Neural cell (in vitro differentiated cells): ENCODE measurements at regions not wholly inside any gene's neighbourhood (a gene's known extent, or its start where the extent isn't known, plus 50 kb on each side); places are given as distances from the start of the nearest gene placed in this dataset.

Experiments used
- H2AFZ ChIP-seq: fragments of 200-600, 300-800 bp; sonication (generic), shearing (Covaris generic); 2 replicates; pipeline ENCODE4 v1.6.0; 2014; ENCODE audit warnings: low read depth, mild to moderate bottlenecking, antibody characterized with exemption, low read length, moderate library complexity
- H3F3A ChIP-seq: fragments of 200-600 bp; shearing (Covaris generic); 2 replicates; pipeline ENCODE4 v1.6.1; 2016; ENCODE audit warnings: mild to moderate bottlenecking, moderate library complexity, mixed read lengths, antibody characterized with exemption, low read length; ENCODE audit not compliant: insufficient read depth, poor library complexity, severe bottlenecking
- H3K27ac ChIP-seq: fragments of 200-600, 300-800 bp; sonication (generic), shearing (Covaris generic); 2 replicates; pipeline ENCODE4 v1.5.1; 2014; ENCODE audit warnings: mild to moderate bottlenecking, low read length, moderate library complexity
- H3K27me3 ChIP-seq: fragments of 300-800, 200-600 bp; sonication (generic), shearing (Covaris generic); 2 replicates; pipeline ENCODE4 v1.6.0; 2014; ENCODE audit warnings: mild to moderate bottlenecking, low read depth, low read length, moderate library complexity; ENCODE audit not compliant: insufficient read depth
- H3K36me3 ChIP-seq: fragments of 300-800, 200-600 bp; sonication (generic), shearing (Covaris generic); 2 replicates; pipeline ENCODE4 v1.5.1; 2014; ENCODE audit warnings: mild to moderate bottlenecking, antibody characterized with exemption, low read length, moderate library complexity; ENCODE audit not compliant: insufficient read depth
- H3K4me2 ChIP-seq: fragments of 300-800, 200-600 bp; sonication (generic), shearing (Covaris generic); 2 replicates; pipeline ENCODE4 v1.6.0; 2014; ENCODE audit warnings: mild to moderate bottlenecking, low read length
- H3K4me3 ChIP-seq: fragments of 300-800, 200-600 bp; sonication (generic), shearing (Covaris generic); 2 replicates; pipeline ENCODE4 v1.5.1; 2014; ENCODE audit warnings: mild to moderate bottlenecking, low read length, moderate library complexity
- H3K79me2 ChIP-seq: fragments of 200-600 bp; shearing (Covaris generic); replicated peaks from 2 replicates; pipeline ENCODE4 v1.6.0; 2014; ENCODE audit warnings: mild to moderate bottlenecking, low read length, moderate library complexity; ENCODE audit not compliant: insufficient read depth
- H3K9ac ChIP-seq: fragments of 300-800, 200-600 bp; sonication (generic), shearing (Covaris generic); 2 replicates; pipeline ENCODE4 v1.6.1; 2016; ENCODE audit warnings: mild to moderate bottlenecking, low read length, mixed read lengths
- H3K9me2 ChIP-seq: fragments of 200-600 bp; shearing (Covaris generic); 2 replicates; pipeline ENCODE4 v1.6.1; 2016; ENCODE audit warnings: mild to moderate bottlenecking, low read length, mixed read lengths; ENCODE audit not compliant: insufficient read depth
- H3K9me3 ChIP-seq: fragments of 200-600, 300-800 bp; sonication (generic), shearing (Covaris generic); 2 replicates; pipeline ENCODE4 v1.6.1; 2016; ENCODE audit warnings: mild to moderate bottlenecking, mixed run types, low read length, moderate library complexity, mixed read lengths
- H4K20me1 ChIP-seq: fragments of 200-600 bp; shearing (Covaris generic); 2 replicates; pipeline ENCODE4 v1.6.1; 2016; ENCODE audit warnings: mild to moderate bottlenecking, mixed run types; ENCODE audit not compliant: insufficient read depth
- CTCF ChIP-seq: fragments of 450-650 bp; IDR thresholded peaks from 2 replicates; pipeline ENCODE4 v1.5.1; 2014; ENCODE audit warnings: antibody characterized with exemption, mild to moderate bottlenecking, moderate library complexity; ENCODE audit not compliant: poor library complexity, severe bottlenecking
- EP300 ChIP-seq: fragments of 450-650 bp; conservative IDR thresholded peaks from 2 replicates; pipeline ENCODE4 v1.6.1; 2014; ENCODE audit warnings: antibody characterized with exemption, mild to moderate bottlenecking, moderate library complexity; ENCODE audit not compliant: poor library complexity, severe bottlenecking
- EZH2 ChIP-seq: fragments of 200-600, 300-800 bp; shearing (Covaris generic), sonication (generic); IDR thresholded peaks from 2 replicates; pipeline ENCODE4 v1.6.1; 2014; ENCODE audit warnings: antibody characterized with exemption, low read length, borderline replicate concordance, mild to moderate bottlenecking; ENCODE audit not compliant: insufficient read depth, poor library complexity, severe bottlenecking
- MXI1 ChIP-seq: fragments of 450-650 bp; conservative IDR thresholded peaks from 2 replicates; pipeline ENCODE4 v1.6.1; 2014; ENCODE audit warnings: antibody characterized with exemption, mild to moderate bottlenecking; ENCODE audit not compliant: poor library complexity, severe bottlenecking
- POLR2AphosphoS5 ChIP-seq: IDR thresholded peaks from 2 replicates; pipeline ENCODE4 v1.6.1; 2012
- RAD21 ChIP-seq: fragments of 450-650 bp; conservative IDR thresholded peaks from 2 replicates; pipeline ENCODE4 v1.6.1; 2014; ENCODE audit warnings: antibody characterized with exemption, mild to moderate bottlenecking, moderate library complexity
- SMC3 ChIP-seq: fragments of 450-650 bp; conservative IDR thresholded peaks from 2 replicates; pipeline ENCODE4 v1.6.1; 2014; ENCODE audit warnings: antibody characterized with exemption, mild to moderate bottlenecking, moderate library complexity; ENCODE audit not compliant: poor library complexity
- TAF1 ChIP-seq: IDR thresholded peaks from 2 replicates; pipeline ENCODE4 v1.6.1; 2012; ENCODE audit warnings: low read depth
- TF ChIP-seq, protein P1 (sequence below): IDR thresholded peaks from 2 replicates; pipeline ENCODE4 v1.6.1; 2012; ENCODE audit warnings: borderline replicate concordance

DNA sequence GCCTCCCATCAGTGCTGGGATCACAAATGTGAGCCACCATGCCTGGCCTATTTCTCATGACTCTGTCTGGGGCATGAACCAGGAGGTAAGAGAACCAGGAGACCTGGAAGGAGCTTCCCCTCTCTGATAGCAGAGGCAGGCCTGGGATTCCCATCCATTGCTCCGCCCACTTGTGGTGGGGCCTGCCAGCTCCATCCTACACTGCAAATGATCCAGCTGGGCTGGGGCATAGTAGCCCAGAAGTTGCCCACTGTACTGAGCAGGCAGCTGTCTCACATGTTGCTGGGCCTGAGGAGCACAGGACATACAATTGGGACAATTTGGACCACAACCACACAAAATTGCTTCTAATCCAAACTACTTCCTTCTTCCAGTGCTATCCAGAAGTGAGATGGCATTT is 91.0 kb downstream of the MARCHF4 start:
- no peak overlapping the region for H2AFZ ChIP-seq

GRCh38 chr2:216279459-216279858 is 92.8 kb downstream of the MARCHF4 start:
- H3F3A ChIP-seq, result no peaks in the 10 kb centered on the region
- H3K36me3 ChIP-seq, result no peaks in the 10 kb centered on the region
- H3K79me2 ChIP-seq, result no peaks in the 10 kb centered on the region
- H3K9me2 ChIP-seq, result no peaks in the 10 kb centered on the region
- H2AFZ ChIP-seq, result no peak overlapping the region
- H3K4me3 ChIP-seq, result no peak overlapping the region
- H3K27me3 ChIP-seq, result no peaks in the 10 kb centered on the region
- no peak overlapping the region for H3K9ac ChIP-seq
- H3K9me3 ChIP-seq, result no peaks in the 10 kb centered on the region
- TF ChIP-seq MXI1, result no peak
- TF ChIP-seq SMC3, result no peak
- H3K27ac ChIP-seq, result no peak overlapping the region
- H4K20me1 ChIP-seq, result no peaks in the 10 kb centered on the region
- H3K4me2 ChIP-seq, result no peak overlapping the region

More for the DNA sequence above, 91.0 kb downstream of the MARCHF4 start:
- Histone ChIP-seq H3K9me2 (no peaks in the 10 kb centered on the region), H3K4me2 (no peak overlapping the region), H3K27ac (no peak overlapping the region), H3K4me3 (no peak overlapping the region), H3K9ac (no peak overlapping the region), H4K20me1 (no peaks in the 10 kb centered on the region), H3K79me2 (no peaks in the 10 kb centered on the region), H3K9me3 (no peaks in the 10 kb centered on the region), H3F3A (no peaks in the 10 kb centered on the region), H3K36me3 (no peaks in the 10 kb centered on the region), H3K27me3 (no peaks in the 10 kb centered on the region)
- TF ChIP-seq TAF1 (no peak), EZH2 (no peak), POLR2AphosphoS5 (no peak), SMC3 (no peak), EP300 (no peak)
- TF ChIP-seq, protein P1, sequence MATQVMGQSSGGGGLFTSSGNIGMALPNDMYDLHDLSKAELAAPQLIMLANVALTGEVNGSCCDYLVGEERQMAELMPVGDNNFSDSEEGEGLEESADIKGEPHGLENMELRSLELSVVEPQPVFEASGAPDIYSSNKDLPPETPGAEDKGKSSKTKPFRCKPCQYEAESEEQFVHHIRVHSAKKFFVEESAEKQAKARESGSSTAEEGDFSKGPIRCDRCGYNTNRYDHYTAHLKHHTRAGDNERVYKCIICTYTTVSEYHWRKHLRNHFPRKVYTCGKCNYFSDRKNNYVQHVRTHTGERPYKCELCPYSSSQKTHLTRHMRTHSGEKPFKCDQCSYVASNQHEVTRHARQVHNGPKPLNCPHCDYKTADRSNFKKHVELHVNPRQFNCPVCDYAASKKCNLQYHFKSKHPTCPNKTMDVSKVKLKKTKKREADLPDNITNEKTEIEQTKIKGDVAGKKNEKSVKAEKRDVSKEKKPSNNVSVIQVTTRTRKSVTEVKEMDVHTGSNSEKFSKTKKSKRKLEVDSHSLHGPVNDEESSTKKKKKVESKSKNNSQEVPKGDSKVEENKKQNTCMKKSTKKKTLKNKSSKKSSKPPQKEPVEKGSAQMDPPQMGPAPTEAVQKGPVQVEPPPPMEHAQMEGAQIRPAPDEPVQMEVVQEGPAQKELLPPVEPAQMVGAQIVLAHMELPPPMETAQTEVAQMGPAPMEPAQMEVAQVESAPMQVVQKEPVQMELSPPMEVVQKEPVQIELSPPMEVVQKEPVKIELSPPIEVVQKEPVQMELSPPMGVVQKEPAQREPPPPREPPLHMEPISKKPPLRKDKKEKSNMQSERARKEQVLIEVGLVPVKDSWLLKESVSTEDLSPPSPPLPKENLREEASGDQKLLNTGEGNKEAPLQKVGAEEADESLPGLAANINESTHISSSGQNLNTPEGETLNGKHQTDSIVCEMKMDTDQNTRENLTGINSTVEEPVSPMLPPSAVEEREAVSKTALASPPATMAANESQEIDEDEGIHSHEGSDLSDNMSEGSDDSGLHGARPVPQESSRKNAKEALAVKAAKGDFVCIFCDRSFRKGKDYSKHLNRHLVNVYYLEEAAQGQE, result no peak

DNA sequence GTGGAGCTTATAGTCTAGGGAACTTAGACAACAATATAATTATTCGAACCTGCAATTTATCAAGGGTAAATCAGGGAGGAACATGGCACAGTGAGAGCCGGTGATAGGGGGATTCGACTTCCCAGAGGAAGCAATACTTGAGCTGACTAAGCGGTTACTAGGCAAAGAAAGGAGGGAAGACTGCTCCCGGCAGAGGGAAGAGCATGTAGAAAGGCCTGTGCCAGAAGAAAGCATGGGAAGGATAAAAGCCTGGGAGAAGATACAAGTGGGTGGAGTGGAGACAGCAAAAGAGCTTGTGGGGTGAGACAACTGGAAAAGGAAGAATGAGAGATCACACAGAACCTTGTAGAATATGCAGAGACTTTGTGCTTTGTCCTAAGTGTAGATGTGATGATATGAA is 93.3 kb downstream of the MARCHF4 start:
- H3K9ac ChIP-seq, result no peak overlapping the region
- no peaks in the 10 kb centered on the region for H3K36me3 ChIP-seq
- H3K27ac ChIP-seq, result no peak overlapping the region
- no peak overlapping the region for H3K4me2 ChIP-seq
- H3K9me2 ChIP-seq, result no peaks in the 10 kb centered on the region
- no peaks in the 10 kb centered on the region for H4K20me1 ChIP-seq
- no peak overlapping the region for H2AFZ ChIP-seq
- no peaks in the 10 kb centered on the region for H3K79me2 ChIP-seq
- no peak overlapping the region for H3K4me3 ChIP-seq
- TF ChIP-seq POLR2AphosphoS5, result no peak
- no peak for TF ChIP-seq SMC3
- TF ChIP-seq EZH2, result no peak
- TF ChIP-seq RAD21, result no peak
- TF ChIP-seq EP300, result no peak
- TF ChIP-seq MXI1, result no peak
- no peak for TF ChIP-seq CTCF
- TF ChIP-seq, protein P1, result no peak
- TF ChIP-seq TAF1, result no peak
- no peaks in the 10 kb centered on the region for H3F3A ChIP-seq
- H3K9me3 ChIP-seq, result no peaks in the 10 kb centered on the region
- no peaks in the 10 kb centered on the region for H3K27me3 ChIP-seq
